ENCODE measurements at regions not wholly inside any gene's neighbourhood (a gene's known extent, or its start where the extent isn't known, plus 50 kb on each side); places are given as distances from the start of the nearest gene placed in this dataset.

DNA sequence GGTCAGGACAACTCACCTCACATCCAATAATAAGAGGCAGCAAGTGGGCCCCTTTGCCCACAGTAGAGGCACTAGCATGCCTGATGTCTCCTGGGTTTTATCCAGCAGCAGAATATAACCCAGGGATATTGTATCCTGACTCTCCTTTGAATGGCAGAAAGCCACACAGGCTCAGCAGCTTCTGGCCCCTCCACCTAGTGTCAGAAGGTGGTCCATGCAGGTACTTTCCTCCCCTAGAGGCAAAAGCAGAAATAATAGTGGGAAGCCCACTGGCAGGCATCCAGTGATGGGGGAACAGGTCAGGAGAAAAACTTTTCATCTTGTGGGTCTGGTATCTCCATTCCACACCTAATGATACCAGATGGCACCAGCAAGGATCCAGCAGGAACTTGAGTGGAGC is 75.5 kb upstream of the IRS4 start:
- TF ChIP-seq, protein P1, sequence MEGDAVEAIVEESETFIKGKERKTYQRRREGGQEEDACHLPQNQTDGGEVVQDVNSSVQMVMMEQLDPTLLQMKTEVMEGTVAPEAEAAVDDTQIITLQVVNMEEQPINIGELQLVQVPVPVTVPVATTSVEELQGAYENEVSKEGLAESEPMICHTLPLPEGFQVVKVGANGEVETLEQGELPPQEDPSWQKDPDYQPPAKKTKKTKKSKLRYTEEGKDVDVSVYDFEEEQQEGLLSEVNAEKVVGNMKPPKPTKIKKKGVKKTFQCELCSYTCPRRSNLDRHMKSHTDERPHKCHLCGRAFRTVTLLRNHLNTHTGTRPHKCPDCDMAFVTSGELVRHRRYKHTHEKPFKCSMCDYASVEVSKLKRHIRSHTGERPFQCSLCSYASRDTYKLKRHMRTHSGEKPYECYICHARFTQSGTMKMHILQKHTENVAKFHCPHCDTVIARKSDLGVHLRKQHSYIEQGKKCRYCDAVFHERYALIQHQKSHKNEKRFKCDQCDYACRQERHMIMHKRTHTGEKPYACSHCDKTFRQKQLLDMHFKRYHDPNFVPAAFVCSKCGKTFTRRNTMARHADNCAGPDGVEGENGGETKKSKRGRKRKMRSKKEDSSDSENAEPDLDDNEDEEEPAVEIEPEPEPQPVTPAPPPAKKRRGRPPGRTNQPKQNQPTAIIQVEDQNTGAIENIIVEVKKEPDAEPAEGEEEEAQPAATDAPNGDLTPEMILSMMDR (IDR thresholded peaks at IDR 0.05; ENCODE audit: borderline replicate concordance, extremely low read depth, low read length, poor library complexity, severe bottlenecking), result no peak
- no peak for TF ChIP-seq EZH2 (IDR thresholded peaks at IDR 0.05; ENCODE audit: borderline replicate concordance, low read depth, low read length, severe bottlenecking)
